IPS DF 6.9 (cell line): ENCODE measurements at regions not wholly inside any gene's neighbourhood (a gene's known extent, or its start where the extent isn't known, plus 50 kb on each side); places are given as distances from the start of the nearest gene placed in this dataset.

ENCODE experiments used
- DNase-seq: peaks from one replicate; pipeline ENCODE4 v3.0.0-alpha.2; 2013; ENCODE audit warnings: low read depth, low spot score
- H3K27ac ChIP-seq: one replicate; pipeline ENCODE4 v1.5.1; 2013; ENCODE audit warnings: low read length, control low read depth
- H3K27me3 ChIP-seq: 2 replicates; pipeline ENCODE4 v1.6.1; 2013; ENCODE audit warnings: mild to moderate bottlenecking, low read length; ENCODE audit not compliant: control insufficient read depth, insufficient read depth
- H3K36me3 ChIP-seq: 2 replicates; pipeline ENCODE4 v1.6.1; 2013; ENCODE audit warnings: low read length; ENCODE audit not compliant: control insufficient read depth, insufficient read depth
- H3K4me1 ChIP-seq: 2 replicates; pipeline ENCODE4 v1.6.1; 2013; ENCODE audit warnings: low read length; ENCODE audit not compliant: control insufficient read depth, insufficient read depth
- H3K4me3 ChIP-seq: 2 replicates; pipeline ENCODE4 v1.5.1; 2013; ENCODE audit warnings: mild to moderate bottlenecking, low read length
- H3K9me3 ChIP-seq: 2 replicates; pipeline ENCODE4 v1.6.1; 2013; ENCODE audit warnings: low read length, inconsistent platforms; ENCODE audit not compliant: control insufficient read depth, insufficient read depth
- WGBS: extraction: QIAGEN DNeasy Blood & Tissue Kit; methylation state at CpG from one replicate; pipeline ENCODE4 v1.1.7; 2013; ENCODE audit warnings: mixed read lengths, missing lambda C conversion rate; ENCODE audit not compliant: insufficient read length, insufficient coverage; 5-methylcytosine and 5-hydroxymethylcytosine counted together

DNA sequence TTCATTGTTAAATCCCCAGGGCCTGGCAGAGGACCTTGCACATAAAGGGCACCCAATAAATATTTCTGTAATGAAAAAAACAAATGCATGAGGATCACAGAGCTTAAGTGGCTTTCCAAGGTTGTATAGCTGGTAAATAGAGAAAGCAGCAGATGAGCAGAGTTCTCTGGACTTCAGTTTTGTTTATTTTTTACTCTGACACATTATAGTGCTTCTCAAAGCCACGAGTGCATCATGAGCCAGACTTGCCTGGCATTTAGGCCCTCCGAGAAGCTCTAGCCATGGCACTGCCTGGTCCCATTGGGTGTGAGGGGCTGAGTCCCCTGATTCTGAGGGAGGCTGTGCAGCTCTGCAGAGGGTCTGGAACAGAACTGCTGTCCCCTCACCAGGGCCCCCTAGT lies 87.2 kb upstream of the ZNF32 start:
- no peaks in the 10 kb centered on the region for H3K36me3 ChIP-seq
- H3K27ac ChIP-seq: no peak overlapping the region
- no peaks in the 10 kb centered on the region for H3K27me3 ChIP-seq
- H3K4me3 ChIP-seq: no peak overlapping the region
- H3K4me1 ChIP-seq: no peaks in the 10 kb centered on the region
- H3K9me3 ChIP-seq: no peaks in the 10 kb centered on the region
- WGBS: no CpG with 5 or more reads among the region's 2 CpGs
- DNase-seq: no peak

- H3K9me3 ChIP-seq: no peaks in the 10 kb centered on the region
- H3K27me3 ChIP-seq: no peaks in the 10 kb centered on the region
- no peak for DNase-seq
- no peak overlapping the region for H3K4me3 ChIP-seq
- H3K27ac ChIP-seq: no peak overlapping the region
- no peaks in the 10 kb centered on the region for H3K36me3 ChIP-seq
- no peaks in the 10 kb centered on the region for H3K4me1 ChIP-seq
Measured at GRCh38 chr10:43734716-43735115, 86.0 kb upstream of the ZNF32 start.

DNA sequence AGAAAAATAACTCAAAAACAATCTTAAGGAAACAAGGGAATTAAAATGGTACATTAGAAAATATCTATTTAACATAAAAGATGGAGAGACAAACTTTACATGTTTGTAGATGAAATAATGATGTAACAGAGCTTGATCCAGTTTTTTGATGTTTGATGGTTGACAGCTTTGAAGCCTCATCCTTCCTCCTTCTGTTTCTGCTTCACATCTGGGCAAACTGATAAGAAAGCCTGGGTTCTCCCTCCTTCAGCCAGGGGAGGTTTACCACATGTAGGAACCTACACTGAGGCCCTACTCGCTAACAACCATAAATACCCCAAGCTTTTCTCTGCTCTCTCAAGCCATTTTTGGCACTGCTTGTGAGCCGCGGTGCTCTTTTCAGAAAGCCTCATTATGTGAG lies 82.8 kb upstream of the ZNF32 start:
- Histone ChIP-seq H3K4me3 (no peak overlapping the region), H3K9me3 (no peaks in the 10 kb centered on the region), H3K4me1 (no peaks in the 10 kb centered on the region), H3K36me3 (no peaks in the 10 kb centered on the region), H3K27me3 (no peaks in the 10 kb centered on the region), H3K27ac (no peak overlapping the region)
- no peak for DNase-seq
- WGBS: no CpG with 5 or more reads among the region's 3 CpGs

DNA sequence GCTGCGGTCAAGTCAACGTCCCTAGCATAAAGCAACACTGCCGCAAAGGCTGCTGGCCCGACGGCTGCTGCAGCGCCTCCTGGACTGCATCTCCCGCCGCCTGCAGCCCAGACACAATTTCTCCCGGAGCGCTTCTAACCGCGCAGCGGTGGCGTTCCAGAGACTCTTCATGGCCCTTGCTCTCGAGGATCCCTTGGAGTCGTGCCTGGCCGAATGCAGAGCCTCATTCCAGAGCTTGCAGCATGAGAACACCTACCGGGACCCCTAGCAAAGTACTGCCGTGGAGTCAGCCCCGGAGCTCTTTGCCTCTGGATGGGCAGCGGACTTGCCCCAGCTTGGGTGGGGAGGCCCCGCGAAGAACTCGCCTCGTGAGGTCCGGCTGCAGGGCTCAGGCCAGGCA lies 79.7 kb upstream of the ZNF32 start:
- Histone ChIP-seq H3K27me3 (no peaks in the 10 kb centered on the region), H3K4me1 (no peaks in the 10 kb centered on the region), H3K9me3 (peaks cover 2% of the 10 kb centered on the region; the same call in 1 of the 2 replicates), H3K27ac (no peak overlapping the region), H3K4me3 (no peak overlapping the region), H3K36me3 (no peaks in the 10 kb centered on the region)
- WGBS: no CpG with 5 or more reads among the region's 26 CpGs
- DNase-seq: no peak

DNA sequence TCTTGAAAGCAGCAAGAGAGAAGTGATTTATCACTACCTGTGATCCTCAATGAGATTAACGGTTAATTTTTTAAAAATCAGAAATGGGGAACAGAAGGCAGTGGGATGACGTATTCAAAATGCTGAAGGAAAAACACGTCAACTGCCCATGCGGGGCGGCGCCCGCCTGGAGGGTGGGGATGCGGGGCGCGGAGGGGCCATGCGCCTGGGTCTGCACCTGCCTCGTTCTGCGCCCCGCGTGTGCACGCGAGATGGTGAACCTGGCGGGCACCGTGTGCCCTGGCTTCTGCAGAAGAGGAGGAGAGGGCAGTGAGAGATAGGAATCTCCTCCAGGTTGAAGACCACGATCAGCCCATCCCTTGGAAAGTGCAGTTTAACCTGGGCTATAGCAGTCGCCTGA lies 79.3 kb upstream of the ZNF32 start:
- peaks cover 2% of the 10 kb centered on the region; the same call in 1 of the 2 replicates for H3K9me3 ChIP-seq
- no peak overlapping the region for H3K27ac ChIP-seq
- no peaks in the 10 kb centered on the region for H3K4me1 ChIP-seq
- H3K36me3 ChIP-seq: no peaks in the 10 kb centered on the region
- no CpG with 5 or more reads among the region's 21 CpGs for WGBS
- no peak for DNase-seq
- no peak overlapping the region for H3K4me3 ChIP-seq
- no peaks in the 10 kb centered on the region for H3K27me3 ChIP-seq

- Histone ChIP-seq H3K4me3 (no peak overlapping the region), H3K27ac (no peak overlapping the region), H3K36me3 (no peaks in the 10 kb centered on the region), H3K4me1 (no peaks in the 10 kb centered on the region), H3K9me3 (no peaks in the 10 kb centered on the region), H3K27me3 (no peaks in the 10 kb centered on the region)
- DNase-seq: no peak
- WGBS: no CpG with 5 or more reads among the region's 3 CpGs
Measured at GRCh38 chr10:43715334-43715733, 66.7 kb upstream of the ZNF32 start.

- WGBS: no CpG with 5 or more reads among the region's 10 CpGs
- Histone ChIP-seq H3K27me3 (no peaks in the 10 kb centered on the region), H3K36me3 (no peaks in the 10 kb centered on the region)
Measured at GRCh38 chr10:43712821-43713584, 64.3 kb upstream of the ZNF32 start.

GRCh38 chr10:43710772-43711471 lies 62.2 kb upstream of the ZNF32 start:
- no peak overlapping the region for H3K4me3 ChIP-seq
- H3K27ac ChIP-seq: no peak overlapping the region
- H3K36me3 ChIP-seq: no peaks in the 10 kb centered on the region
- DNase-seq: no peak
- WGBS: 100% methylated on average over 1 of the region's 7 CpGs
- no peaks in the 10 kb centered on the region for H3K9me3 ChIP-seq
- no peaks in the 10 kb centered on the region for H3K27me3 ChIP-seq
- no peaks in the 10 kb centered on the region for H3K4me1 ChIP-seq

More at GRCh38 chr10:43712821-43713584, 64.3 kb upstream of the ZNF32 start:
- H3K4me3 ChIP-seq: no peak overlapping the region
- no peaks in the 10 kb centered on the region for H3K9me3 ChIP-seq
- no peak for DNase-seq
- H3K4me1 ChIP-seq: no peaks in the 10 kb centered on the region
- H3K27ac ChIP-seq: no peak overlapping the region

- Histone ChIP-seq H3K9me3 (no peaks in the 10 kb centered on the region), H3K4me1 (no peaks in the 10 kb centered on the region), H3K36me3 (no peaks in the 10 kb centered on the region), H3K4me3 (no peak overlapping the region), H3K27ac (no peak overlapping the region), H3K27me3 (no peaks in the 10 kb centered on the region)
- WGBS: no CpG with 5 or more reads among the region's 3 CpGs
- no peak for DNase-seq
Measured at GRCh38 chr10:43708262-43708661, 59.6 kb upstream of the ZNF32 start.

DNA sequence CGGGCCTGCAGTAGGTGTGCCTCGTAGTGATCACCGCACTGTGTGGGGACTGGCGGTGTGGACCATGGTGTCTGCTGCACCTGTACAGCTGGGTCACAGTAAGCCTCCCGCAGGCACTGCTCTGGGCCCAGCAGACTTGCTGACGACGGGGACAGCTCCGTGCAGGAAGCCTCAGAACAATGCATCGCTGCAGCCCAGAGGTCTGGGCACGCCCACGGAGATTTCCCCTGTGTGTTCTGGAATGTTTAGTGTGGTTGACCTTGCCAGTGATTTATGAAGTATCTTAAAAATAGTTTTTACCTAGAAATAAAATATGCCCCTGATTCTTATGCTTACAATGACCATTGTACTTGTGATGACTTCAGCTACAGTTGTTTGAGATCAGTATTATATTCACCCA lies 59.1 kb upstream of the ZNF32 start:
- Histone ChIP-seq H3K4me1 (no peaks in the 10 kb centered on the region), H3K36me3 (no peaks in the 10 kb centered on the region), H3K27ac (no peak overlapping the region), H3K9me3 (no peaks in the 10 kb centered on the region), H3K27me3 (no peaks in the 10 kb centered on the region), H3K4me3 (no peak overlapping the region)
- WGBS: no CpG with 5 or more reads among the region's 11 CpGs
- no peak for DNase-seq

DNA sequence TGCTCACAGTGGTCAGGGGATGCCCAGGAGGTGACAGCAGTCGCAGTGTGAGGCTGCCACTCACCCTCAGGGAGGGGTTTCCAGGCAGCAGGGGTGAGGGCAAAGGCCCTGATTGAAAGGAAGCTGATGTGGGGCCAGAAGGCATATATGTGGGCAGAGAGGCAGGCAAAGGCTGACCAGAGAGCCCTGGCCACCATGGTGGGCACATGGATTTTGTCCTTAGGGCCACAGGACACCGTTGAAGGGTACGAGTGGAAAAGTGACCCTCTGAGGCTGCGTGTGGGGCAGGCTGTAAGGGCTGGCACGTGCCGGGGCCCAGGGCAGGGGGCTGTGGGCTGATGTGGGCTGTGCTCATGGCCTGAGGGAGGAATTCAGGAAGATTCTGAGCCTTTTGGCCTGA lies 57.5 kb upstream of the ZNF32 start:
- no peak overlapping the region for H3K27ac ChIP-seq
- H3K9me3 ChIP-seq: no peaks in the 10 kb centered on the region
- H3K27me3 ChIP-seq: no peaks in the 10 kb centered on the region
- H3K36me3 ChIP-seq: no peaks in the 10 kb centered on the region
- WGBS: no CpG with 5 or more reads among the region's 6 CpGs
- no peak for DNase-seq
- H3K4me3 ChIP-seq: no peak overlapping the region
- no peaks in the 10 kb centered on the region for H3K4me1 ChIP-seq
